MCF 10A (cell line): ENCODE measurements at regions not wholly inside any gene's neighbourhood (a gene's known extent, or its start where the extent isn't known, plus 50 kb on each side); places are given as distances from the start of the nearest gene placed in this dataset.

ENCODE experiments used
- BruUV-seq: library from RNA; stranded (reverse); fragments of 400-500 nt; replicated peaks from 2 replicates; lab custom pipeline; 2021; lab: Mats Ljungman, UMichigan
- CTCF ChIA-PET: fragments of 300-600 bp; sonication (Branson Sonifier 250); formaldehyde crosslinking; extraction: SDS; loops from one replicate; lab custom pipeline; 2021; ENCODE audit warnings: antibody characterized with exemption, inconsistent platforms; lab: Yijun Ruan, JAX
- POLR2A ChIA-PET: fragments of 300-600, 350-650 bp; sonication (Branson Sonifier 250); formaldehyde crosslinking; extraction: SDS; loops from one replicate; lab custom pipeline; 2020; ENCODE audit warnings: antibody characterized with exemption, inconsistent platforms; lab: Yijun Ruan, JAX
- DNase-seq: peaks from one replicate; pipeline ENCODE4 v3.0.0-alpha.2; 2018; ENCODE audit not compliant: unreplicated experiment
- H3K27ac Mint-ChIP-seq: one replicate; pipeline ENCODE4 v1.8.0; 2022; ENCODE audit warnings: mild to moderate bottlenecking, low read depth, mixed read lengths; ENCODE audit not compliant: unreplicated experiment
- H3K27me3 Mint-ChIP-seq: one replicate; pipeline ENCODE4 v1.8.0; 2022; ENCODE audit warnings: mixed read lengths; ENCODE audit not compliant: insufficient read depth, unreplicated experiment
- H3K36me3 Mint-ChIP-seq: one replicate; pipeline ENCODE4 v1.8.0; 2022; ENCODE audit warnings: mild to moderate bottlenecking, moderate library complexity, mixed read lengths; ENCODE audit not compliant: insufficient read depth, unreplicated experiment
- H3K4me1 Mint-ChIP-seq: one replicate; pipeline ENCODE4 v1.8.0; 2022; ENCODE audit warnings: mixed read lengths; ENCODE audit not compliant: insufficient read depth, unreplicated experiment
- H3K4me3 Mint-ChIP-seq: one replicate; pipeline ENCODE4 v1.8.0; 2022; ENCODE audit warnings: mild to moderate bottlenecking, moderate library complexity, mixed read lengths; ENCODE audit not compliant: unreplicated experiment
- H3K9me3 Mint-ChIP-seq: one replicate; pipeline ENCODE4 v1.8.0; 2022; ENCODE audit warnings: mixed read lengths; ENCODE audit not compliant: unreplicated experiment
- CTCF ChIP-seq: fragments of 200-600 bp; IDR thresholded peaks from one replicate; pipeline ENCODE4 v1.8.0; 2022; ENCODE audit warnings: antibody characterized with exemption, mild to moderate bottlenecking; ENCODE audit not compliant: unreplicated experiment
- intact Hi-C: fragments of 100-400 bp; cut with micrococcal nuclease; formaldehyde crosslinking; loops from 2 replicates; pipeline ENCODE4 v1.14.1; 2022

- POLR2A ChIA-PET: no interaction called here
- intact Hi-C loops: no loop called here
- no peaks in the 10 kb centered on the region for H3K4me1 Mint-ChIP-seq
Measured at GRCh38 chr16:86180244-86180643, 281.3 kb downstream of the IRF8 start.

DNA sequence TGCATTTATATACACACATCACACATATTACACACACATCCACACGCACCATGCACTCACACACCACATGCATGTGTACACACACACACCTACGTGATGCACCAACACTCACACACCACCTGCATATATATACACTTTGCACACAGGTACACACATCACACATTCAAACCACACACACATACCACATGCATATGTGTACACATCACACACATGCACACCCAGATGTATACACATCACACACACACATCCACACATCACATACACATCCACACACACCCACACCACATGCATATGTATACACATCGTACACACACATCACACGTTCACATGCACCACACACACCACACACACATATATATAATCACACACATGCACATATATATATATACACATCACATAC, 281.8 kb downstream of the IRF8 start:
- TF ChIP-seq CTCF: no peak
- BruUV-seq: no TSS peak
- Mint-ChIP-seq H3K4me1 (no peaks in the 10 kb centered on the region), H3K27me3 (peaks cover 58% of the 10 kb centered on the region), H3K4me3 (no peak overlapping the region), H3K36me3 (no peaks in the 10 kb centered on the region), H3K27ac (no peak overlapping the region), H3K9me3 (no peaks in the 10 kb centered on the region)
- ChIA-PET CTCF (no interaction called here), POLR2A (no interaction called here)
- DNase-seq: no peak
- intact Hi-C loops: no loop called here

More at GRCh38 chr16:86180244-86180643, 281.3 kb downstream of the IRF8 start:
- Mint-ChIP-seq H3K9me3 (no peaks in the 10 kb centered on the region), H3K27ac (no peak overlapping the region), H3K4me3 (no peak overlapping the region), H3K27me3 (peaks cover 56% of the 10 kb centered on the region), H3K36me3 (no peaks in the 10 kb centered on the region)
- DNase-seq: no peak
- BruUV-seq: no TSS peak
- CTCF ChIA-PET: no interaction called here
- no peak for TF ChIP-seq CTCF

GRCh38 chr16:86181526-86181925, 282.6 kb downstream of the IRF8 start:
- H3K4me3 Mint-ChIP-seq: no peak overlapping the region
- peaks cover 58% of the 10 kb centered on the region for H3K27me3 Mint-ChIP-seq
- DNase-seq: no peak
- H3K4me1 Mint-ChIP-seq: no peaks in the 10 kb centered on the region
- intact Hi-C loops: no loop called here
- no TSS peak for BruUV-seq
- no peaks in the 10 kb centered on the region for H3K36me3 Mint-ChIP-seq
- CTCF ChIA-PET: no interaction called here
- no peak overlapping the region for H3K27ac Mint-ChIP-seq
- no peaks in the 10 kb centered on the region for H3K9me3 Mint-ChIP-seq
- POLR2A ChIA-PET: no interaction called here
- no peak for TF ChIP-seq CTCF

DNA sequence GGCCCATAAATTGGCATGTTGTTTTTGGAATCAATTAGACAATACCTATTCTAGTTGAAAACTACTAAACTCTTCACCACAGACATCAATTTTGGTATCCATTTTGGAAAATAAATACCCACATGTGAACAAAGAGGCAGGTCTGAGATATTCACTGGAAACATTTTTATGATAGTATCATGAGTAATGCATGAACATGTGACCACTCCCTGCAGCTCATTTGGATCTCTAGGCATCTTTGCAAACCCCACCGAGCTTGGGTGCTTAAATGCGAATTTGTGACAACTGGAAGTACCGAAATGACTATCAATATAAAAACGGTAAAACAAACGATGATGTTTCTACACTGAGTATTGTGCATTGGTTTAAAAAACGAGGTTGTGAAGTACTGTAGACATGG, 285.2 kb downstream of the IRF8 start:
- no peak overlapping the region for H3K27ac Mint-ChIP-seq
- BruUV-seq: no TSS peak
- intact Hi-C loops: no loop called here
- no peaks in the 10 kb centered on the region for H3K4me1 Mint-ChIP-seq
- CTCF ChIA-PET: interaction anchor here (0.6 kb wide), 1 partner anchor 388 kb away, joined by 7 read pairs; no protein-coding TSS in a partner anchor
- H3K36me3 Mint-ChIP-seq: no peaks in the 10 kb centered on the region
- no peak for TF ChIP-seq CTCF
- H3K9me3 Mint-ChIP-seq: no peaks in the 10 kb centered on the region
- H3K4me3 Mint-ChIP-seq: no peak overlapping the region
- no peak for DNase-seq
- H3K27me3 Mint-ChIP-seq: peaks cover 74% of the 10 kb centered on the region
- POLR2A ChIA-PET: no interaction called here
